HepG2 (cell line): ENCODE measurements at regions not wholly inside any gene's neighbourhood (a gene's known extent, or its start where the extent isn't known, plus 50 kb on each side); places are given as distances from the start of the nearest gene placed in this dataset.

Experiments used
- ADNP ChIP-seq: sonication (generic); formaldehyde crosslinking; IDR thresholded peaks from 2 replicates; pipeline ENCODE4 v1.4.0; 2020; ENCODE audit warnings: missing genetic modification reagents
- ELF3 ChIP-seq: IDR thresholded peaks from 2 replicates; pipeline ENCODE4 v1.6.1; 2016; ENCODE audit warnings: missing genetic modification reagents, missing compliant biosample characterization
- PATZ1 ChIP-seq: sonication (generic); formaldehyde crosslinking; IDR thresholded peaks from 2 replicates; pipeline ENCODE4 v1.4.0; 2020; ENCODE audit warnings: missing genetic modification reagents
- PHF8 ChIP-seq: sonication (generic); formaldehyde crosslinking; IDR thresholded peaks from 2 replicates; pipeline ENCODE4 v1.5.0; 2020; ENCODE audit warnings: missing genetic modification reagents
- POLR2A ChIP-seq, 2 experiments: IDR thresholded peaks; 2 replicates each; pipeline ENCODE4 v1.6.1; 2011; ENCODE audit warnings: low read depth in 2 of 2, low read length in 2 of 2, mild to moderate bottlenecking in 1 of 2, moderate library complexity in 1 of 2; ENCODE audit not compliant: insufficient read depth in 1 of 2
- REST ChIP-seq, 2 experiments: IDR thresholded peaks; 2 replicates each; pipeline ENCODE4 v1.6.1; 2011 to 2012; ENCODE audit warnings: low read length in 2 of 2, borderline replicate concordance in 1 of 2, low read depth in 1 of 2, mild to moderate bottlenecking in 1 of 2, moderate library complexity in 1 of 2
- ZNF207 ChIP-seq: fragments of 450-650 bp; IDR thresholded peaks from 2 replicates; pipeline ENCODE4 v1.6.1; 2016; ENCODE audit warnings: antibody characterized with exemption, borderline replicate concordance
- TF ChIP-seq, protein P1 (sequence below): sonication (generic); formaldehyde crosslinking; IDR thresholded peaks from 2 replicates; pipeline ENCODE4 v1.5.0; 2020; ENCODE audit warnings: mild to moderate bottlenecking, missing genetic modification reagents, moderate library complexity

DNA sequence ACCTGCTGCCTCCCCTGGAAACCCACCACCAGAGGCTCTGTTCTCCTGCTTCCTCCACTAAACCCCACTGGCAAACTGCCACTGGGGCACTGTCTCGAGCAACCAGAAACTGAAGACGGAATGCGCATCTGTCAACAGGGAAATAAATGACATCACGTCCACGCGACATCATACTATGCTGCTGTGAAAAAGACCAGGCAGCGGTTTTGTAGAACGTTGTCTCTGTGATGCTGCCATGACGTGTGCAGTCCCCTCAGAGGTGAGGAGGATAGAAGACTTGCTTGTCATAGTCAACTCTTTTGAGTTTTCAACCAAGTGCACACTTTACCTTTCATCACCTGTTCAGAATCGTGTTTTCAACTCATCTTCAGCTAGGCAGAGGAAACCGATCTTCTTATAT, 203.0 kb upstream of the IGF1R start:
- TF ChIP-seq ELF3 (CRISPR knock-in tag) (no peak), REST (IDR thresholded peaks at IDR 0.05; ENCODE audit: borderline replicate concordance in 1 of 2, low read depth in 1 of 2, low read length in 2 of 2) (no peak), PATZ1 (CRISPR knock-in tag) (no peak), PHF8 (CRISPR knock-in tag) (no peak), ADNP (CRISPR knock-in tag) (no peak), POLR2A (IDR thresholded peaks at IDR 0.05; ENCODE audit: insufficient read depth in 1 of 2, low read depth in 2 of 2, low read length in 2 of 2) (no peak), ZNF207 (no peak)
- TF ChIP-seq, protein P1, sequence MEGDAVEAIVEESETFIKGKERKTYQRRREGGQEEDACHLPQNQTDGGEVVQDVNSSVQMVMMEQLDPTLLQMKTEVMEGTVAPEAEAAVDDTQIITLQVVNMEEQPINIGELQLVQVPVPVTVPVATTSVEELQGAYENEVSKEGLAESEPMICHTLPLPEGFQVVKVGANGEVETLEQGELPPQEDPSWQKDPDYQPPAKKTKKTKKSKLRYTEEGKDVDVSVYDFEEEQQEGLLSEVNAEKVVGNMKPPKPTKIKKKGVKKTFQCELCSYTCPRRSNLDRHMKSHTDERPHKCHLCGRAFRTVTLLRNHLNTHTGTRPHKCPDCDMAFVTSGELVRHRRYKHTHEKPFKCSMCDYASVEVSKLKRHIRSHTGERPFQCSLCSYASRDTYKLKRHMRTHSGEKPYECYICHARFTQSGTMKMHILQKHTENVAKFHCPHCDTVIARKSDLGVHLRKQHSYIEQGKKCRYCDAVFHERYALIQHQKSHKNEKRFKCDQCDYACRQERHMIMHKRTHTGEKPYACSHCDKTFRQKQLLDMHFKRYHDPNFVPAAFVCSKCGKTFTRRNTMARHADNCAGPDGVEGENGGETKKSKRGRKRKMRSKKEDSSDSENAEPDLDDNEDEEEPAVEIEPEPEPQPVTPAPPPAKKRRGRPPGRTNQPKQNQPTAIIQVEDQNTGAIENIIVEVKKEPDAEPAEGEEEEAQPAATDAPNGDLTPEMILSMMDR (CRISPR knock-in tag) = no peak
